ENCODE measurements at regions not wholly inside any gene's neighbourhood (a gene's known extent, or its start where the extent isn't known, plus 50 kb on each side); places are given as distances from the start of the nearest gene placed in this dataset.

- H3K4me1 Mint-ChIP-seq (ENCODE audit: low read depth, unreplicated experiment), result no peaks in the 10 kb centered on the region
- no peaks in the 10 kb centered on the region for H3K9me3 ChIP-seq
- H3K36me3 Mint-ChIP-seq (ENCODE audit: insufficient read depth, unreplicated experiment), result no peaks in the 10 kb centered on the region
- no TSS peak for BruUV-seq (replicated peaks)
- H3K27ac Mint-ChIP-seq (ENCODE audit: unreplicated experiment), result no peak overlapping the region
- intact Hi-C loops (cut with micrococcal nuclease; ENCODE audit: unreplicated experiment), result no loop called here
- H3K27me3 Mint-ChIP-seq (ENCODE audit: insufficient read depth, unreplicated experiment), result peaks cover 25% of the 10 kb centered on the region
- H3K36me3 ChIP-seq (ENCODE audit: control insufficient read depth, insufficient read depth, low read length), result no peaks in the 10 kb centered on the region
- H3K9me3 Mint-ChIP-seq (ENCODE audit: unreplicated experiment), result peaks cover 10% of the 10 kb centered on the region
- TF ChIP-seq, protein P1, sequence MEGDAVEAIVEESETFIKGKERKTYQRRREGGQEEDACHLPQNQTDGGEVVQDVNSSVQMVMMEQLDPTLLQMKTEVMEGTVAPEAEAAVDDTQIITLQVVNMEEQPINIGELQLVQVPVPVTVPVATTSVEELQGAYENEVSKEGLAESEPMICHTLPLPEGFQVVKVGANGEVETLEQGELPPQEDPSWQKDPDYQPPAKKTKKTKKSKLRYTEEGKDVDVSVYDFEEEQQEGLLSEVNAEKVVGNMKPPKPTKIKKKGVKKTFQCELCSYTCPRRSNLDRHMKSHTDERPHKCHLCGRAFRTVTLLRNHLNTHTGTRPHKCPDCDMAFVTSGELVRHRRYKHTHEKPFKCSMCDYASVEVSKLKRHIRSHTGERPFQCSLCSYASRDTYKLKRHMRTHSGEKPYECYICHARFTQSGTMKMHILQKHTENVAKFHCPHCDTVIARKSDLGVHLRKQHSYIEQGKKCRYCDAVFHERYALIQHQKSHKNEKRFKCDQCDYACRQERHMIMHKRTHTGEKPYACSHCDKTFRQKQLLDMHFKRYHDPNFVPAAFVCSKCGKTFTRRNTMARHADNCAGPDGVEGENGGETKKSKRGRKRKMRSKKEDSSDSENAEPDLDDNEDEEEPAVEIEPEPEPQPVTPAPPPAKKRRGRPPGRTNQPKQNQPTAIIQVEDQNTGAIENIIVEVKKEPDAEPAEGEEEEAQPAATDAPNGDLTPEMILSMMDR (IDR thresholded peaks at IDR 0.05; ENCODE audit: insufficient read depth in 1 of 2, low read depth in 1 of 2, low read length in 1 of 2, severe bottlenecking in 1 of 2, unreplicated experiment in 1 of 2), result no peak
- H3K27me3 ChIP-seq (replicated peaks; ENCODE audit: control insufficient read depth, insufficient read depth, low read length), result no peaks in the 10 kb centered on the region
- H3K4me3 ChIP-seq (ENCODE audit: low read depth, low read length), result no peak overlapping the region
- no peaks in the 10 kb centered on the region for H3K4me1 ChIP-seq
- POLR2A ChIA-PET, result no interaction called here
- no peak overlapping the region for H3K4me3 Mint-ChIP-seq (ENCODE audit: unreplicated experiment)
- CTCF ChIA-PET, result no interaction called here
- DNase-seq, result peak in 1 of 2 experiments; percentile 21
Measured at GRCh38 chr20:48090784-48091183, 305.5 kb upstream of the SULF2 start.

DNA sequence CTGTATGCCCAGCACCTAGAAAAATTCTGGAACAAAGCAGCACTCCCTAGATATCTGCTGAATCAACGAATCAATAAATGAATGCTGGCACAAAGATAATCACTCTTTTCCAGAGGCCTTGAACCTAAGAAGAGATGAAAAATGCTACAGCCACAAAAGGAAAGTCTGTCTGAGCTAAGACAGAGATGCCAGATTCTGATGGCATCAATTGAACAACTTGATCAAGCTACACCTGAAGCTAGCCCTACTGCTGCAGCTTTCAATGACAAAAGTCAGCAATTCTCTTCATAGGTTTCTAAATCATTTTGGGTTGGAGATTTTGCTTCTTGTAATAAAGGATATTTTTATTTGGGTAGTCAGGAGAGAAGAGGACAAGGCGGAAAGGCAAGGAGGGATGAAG, 305.0 kb upstream of the SULF2 start:
- Mint-ChIP-seq H3K27ac (ENCODE audit: unreplicated experiment) (no peak overlapping the region), H3K4me3 (ENCODE audit: unreplicated experiment) (no peak overlapping the region), H3K4me1 (ENCODE audit: low read depth, unreplicated experiment) (peaks cover under 1% of the 10 kb centered on the region), H3K27me3 (ENCODE audit: insufficient read depth, unreplicated experiment) (peaks cover 25% of the 10 kb centered on the region), H3K9me3 (ENCODE audit: unreplicated experiment) (peaks cover 14% of the 10 kb centered on the region), H3K36me3 (ENCODE audit: insufficient read depth, unreplicated experiment) (no peaks in the 10 kb centered on the region)
- no peaks in the 10 kb centered on the region for H3K27me3 ChIP-seq (replicated peaks; ENCODE audit: control insufficient read depth, insufficient read depth, low read length)
- no peak for DNase-seq
- no TSS peak for BruUV-seq (replicated peaks)
- no peak overlapping the region for H3K4me3 ChIP-seq (ENCODE audit: low read depth, low read length)
- H3K36me3 ChIP-seq (ENCODE audit: control insufficient read depth, insufficient read depth, low read length), result no peaks in the 10 kb centered on the region
- H3K4me1 ChIP-seq, result no peaks in the 10 kb centered on the region
- TF ChIP-seq, protein P1 (IDR thresholded peaks at IDR 0.05; ENCODE audit: insufficient read depth in 1 of 2, low read depth in 1 of 2, low read length in 1 of 2, severe bottlenecking in 1 of 2, unreplicated experiment in 1 of 2), result no peak
- CTCF ChIA-PET, result no interaction called here
- intact Hi-C loops (cut with micrococcal nuclease; ENCODE audit: unreplicated experiment), result no loop called here
- POLR2A ChIA-PET, result no interaction called here
- no peaks in the 10 kb centered on the region for H3K9me3 ChIP-seq

GRCh38 chr20:48080583-48080982, 295.3 kb upstream of the SULF2 start:
- Histone ChIP-seq H3K4me3 (ENCODE audit: low read depth, low read length) (no peak overlapping the region), H3K4me1 (no peaks in the 10 kb centered on the region), H3K36me3 (ENCODE audit: control insufficient read depth, insufficient read depth, low read length) (no peaks in the 10 kb centered on the region), H3K9me3 (no peaks in the 10 kb centered on the region), H3K27me3 (replicated peaks; ENCODE audit: control insufficient read depth, insufficient read depth, low read length) (peaks cover 2% of the 10 kb centered on the region; the same call in 1 of the 2 replicates)
- no peak overlapping the region for H3K4me3 Mint-ChIP-seq (ENCODE audit: unreplicated experiment)
- H3K9me3 Mint-ChIP-seq (ENCODE audit: unreplicated experiment), result peaks cover 18% of the 10 kb centered on the region
- H3K27me3 Mint-ChIP-seq (ENCODE audit: insufficient read depth, unreplicated experiment), result peaks cover 8% of the 10 kb centered on the region
- ChIA-PET POLR2A (no interaction called here), CTCF (no interaction called here)
- intact Hi-C loops (cut with micrococcal nuclease; ENCODE audit: unreplicated experiment), result no loop called here
- peaks cover 10% of the 10 kb centered on the region for H3K4me1 Mint-ChIP-seq (ENCODE audit: low read depth, unreplicated experiment)
- TF ChIP-seq, protein P1 (IDR thresholded peaks at IDR 0.05; ENCODE audit: insufficient read depth in 1 of 2, low read depth in 1 of 2, low read length in 1 of 2, severe bottlenecking in 1 of 2, unreplicated experiment in 1 of 2), result no peak
- no TSS peak for BruUV-seq (replicated peaks)
- no peaks in the 10 kb centered on the region for H3K36me3 Mint-ChIP-seq (ENCODE audit: insufficient read depth, unreplicated experiment)
- no peak for DNase-seq
- H3K27ac Mint-ChIP-seq (ENCODE audit: unreplicated experiment), result no peak overlapping the region

All from Caco-2 (cell line).